Fibroblast of skin of right biceps (primary cell): ENCODE measurements at regions not wholly inside any gene's neighbourhood (a gene's known extent, or its start where the extent isn't known, plus 50 kb on each side); places are given as distances from the start of the nearest gene placed in this dataset.

Experiments
- DNase-seq: peaks from one replicate; pipeline ENCODE4 v3.0.0-alpha.2; 2013

- DNase-seq = no peak
Measured at GRCh38 chr3:84439476-84439875, 519.3 kb upstream of the CADM2 start.

GRCh38 chr3:84440291-84440690 lies 518.5 kb upstream of the CADM2 start:
- DNase-seq = no peak

GRCh38 chr3:84442533-84442932 lies 516.3 kb upstream of the CADM2 start:
- DNase-seq = no peak

- DNase-seq = no peak
Measured at GRCh38 chr3:84444726-84445521, 513.9 kb upstream of the CADM2 start.

- DNase-seq = no peak
Measured at GRCh38 chr3:84487296-84487695, 471.5 kb upstream of the CADM2 start.

- DNase-seq = no peak
Measured at GRCh38 chr3:84504761-84505160, 454.0 kb upstream of the CADM2 start.

- no peak for DNase-seq
Measured at GRCh38 chr3:84510007-84510406, 448.8 kb upstream of the CADM2 start.

- no peak for DNase-seq
Measured at GRCh38 chr3:84522893-84523292, 435.9 kb upstream of the CADM2 start.

GRCh38 chr3:84536916-84537315 lies 421.9 kb upstream of the CADM2 start:
- DNase-seq = no peak

GRCh38 chr3:84538597-84538996 lies 420.2 kb upstream of the CADM2 start:
- DNase-seq = no peak

- no peak for DNase-seq
Measured at GRCh38 chr3:84547207-84547606, 411.6 kb upstream of the CADM2 start.

GRCh38 chr3:84547971-84548970 lies 410.5 kb upstream of the CADM2 start:
- peak; percentile 6 for DNase-seq

- no peak for DNase-seq
Measured at GRCh38 chr3:84555629-84556028, 403.2 kb upstream of the CADM2 start.

- no peak for DNase-seq
Measured at GRCh38 chr3:84566256-84566655, 392.5 kb upstream of the CADM2 start.

GRCh38 chr3:84567796-84568195 lies 391.0 kb upstream of the CADM2 start:
- DNase-seq = no peak

GRCh38 chr3:84573962-84574361 lies 384.8 kb upstream of the CADM2 start:
- DNase-seq = no peak

- DNase-seq = no peak
Measured at GRCh38 chr3:84586427-84586826, 372.4 kb upstream of the CADM2 start.

GRCh38 chr3:84600703-84601225 lies 358.0 kb upstream of the CADM2 start:
- DNase-seq = no peak

- no peak for DNase-seq
Measured at GRCh38 chr3:84601303-84601702, 357.5 kb upstream of the CADM2 start.

- no peak for DNase-seq
Measured at GRCh38 chr3:84621823-84622222, 337.0 kb upstream of the CADM2 start.

GRCh38 chr3:84634668-84635067 lies 324.1 kb upstream of the CADM2 start:
- DNase-seq = no peak

- DNase-seq = no peak
Measured at GRCh38 chr3:84637272-84637671, 321.5 kb upstream of the CADM2 start.

- no peak for DNase-seq
Measured at GRCh38 chr3:84666468-84666867, 292.3 kb upstream of the CADM2 start.

GRCh38 chr3:84679211-84679610 lies 279.6 kb upstream of the CADM2 start:
- DNase-seq = no peak
